ENCODE measurements at regions not wholly inside any gene's neighbourhood (a gene's known extent, or its start where the extent isn't known, plus 50 kb on each side); places are given as distances from the start of the nearest gene placed in this dataset.
"Not testable (repeated sequence)": the region's sequence is repeated elsewhere in the genome, so short reads cannot be mapped to it uniquely, and the experiment has no call there.

GRCh38 chr7:14973712-14974428 lies 71.3 kb upstream of the DGKB start:
- no peak for DNase-seq (ENCODE audit: low read depth)
- no peak for TF ChIP-seq CTCF (IDR thresholded peaks at IDR 0.05; ENCODE audit: control insufficient read depth, insufficient read depth, low read depth, low read length, missing control alignments)

GRCh38 chr7:14971678-14972077 lies 69.1 kb upstream of the DGKB start:
- not testable (repeated sequence) for H3K4me3 ChIP-seq (ENCODE audit: control insufficient read depth, low read depth, low read length); DNase-seq (ENCODE audit: low read depth)

More at GRCh38 chr7:14973712-14974428, 71.3 kb upstream of the DGKB start:
- no peak overlapping the region for H3K4me3 ChIP-seq (ENCODE audit: control insufficient read depth, low read depth, low read length)

GRCh38 chr7:14967376-14967775 lies 64.8 kb upstream of the DGKB start:
- not testable (repeated sequence) for H3K4me3 ChIP-seq (ENCODE audit: control insufficient read depth, low read depth, low read length); DNase-seq (ENCODE audit: low read depth)

- DNase-seq (ENCODE audit: low read depth) = no peak
- TF ChIP-seq CTCF (IDR thresholded peaks at IDR 0.05; ENCODE audit: control insufficient read depth, insufficient read depth, low read depth, low read length, missing control alignments) = no peak
- H3K4me3 ChIP-seq (ENCODE audit: control insufficient read depth, low read depth, low read length) = no peak overlapping the region
Measured at GRCh38 chr7:14962778-14963177, 60.2 kb upstream of the DGKB start.

GRCh38 chr7:14960721-14961120 lies 58.2 kb upstream of the DGKB start:
- no peak for DNase-seq (ENCODE audit: low read depth)
- TF ChIP-seq CTCF (IDR thresholded peaks at IDR 0.05; ENCODE audit: control insufficient read depth, insufficient read depth, low read depth, low read length, missing control alignments) = no peak
- no peak overlapping the region for H3K4me3 ChIP-seq (ENCODE audit: control insufficient read depth, low read depth, low read length)

GRCh38 chr7:14959339-14959738 lies 56.8 kb upstream of the DGKB start:
- no peak for TF ChIP-seq CTCF (IDR thresholded peaks at IDR 0.05; ENCODE audit: control insufficient read depth, insufficient read depth, low read depth, low read length, missing control alignments)
- H3K4me3 ChIP-seq (ENCODE audit: control insufficient read depth, low read depth, low read length) = no peak overlapping the region
- DNase-seq (ENCODE audit: low read depth) = no peak

GRCh38 chr7:14954035-14954434 lies 51.5 kb upstream of the DGKB start:
- DNase-seq (ENCODE audit: low read depth) = no peak
- TF ChIP-seq CTCF (IDR thresholded peaks at IDR 0.05; ENCODE audit: control insufficient read depth, insufficient read depth, low read depth, low read length, missing control alignments) = no peak

More at GRCh38 chr7:14954035-14954434, 51.5 kb upstream of the DGKB start:
- H3K4me3 ChIP-seq (ENCODE audit: control insufficient read depth, low read depth, low read length) = no peak overlapping the region

All from AG09309 (cell line).